Fibroblast of lung (primary cell): ENCODE measurements at regions not wholly inside any gene's neighbourhood (a gene's known extent, or its start where the extent isn't known, plus 50 kb on each side); places are given as distances from the start of the nearest gene placed in this dataset.

Experiments used
- DNase-seq, 2 donors: peaks; one replicate each; pipeline versions ENCODE4 v3.0.0 to v3.0.0-alpha.2; 2010; ENCODE audit warnings: low read depth in 2 of 2
- H2AFZ ChIP-seq: 2 replicates; pipeline ENCODE4 v1.5.1; 2012; ENCODE audit warnings: low read length, control low read depth, inconsistent platforms
- H3K27ac ChIP-seq: 2 replicates; pipeline ENCODE4 v1.5.1; 2011; ENCODE audit warnings: low read length, control low read depth; ENCODE audit not compliant: insufficient read depth
- H3K27me3 ChIP-seq: 2 replicates; pipeline ENCODE4 v1.5.1; 2011; ENCODE audit warnings: mild to moderate bottlenecking, low read length; ENCODE audit not compliant: control insufficient read depth, insufficient read depth
- H3K36me3 ChIP-seq: 2 replicates; pipeline ENCODE4 v1.5.1; 2011; ENCODE audit warnings: low read length; ENCODE audit not compliant: control insufficient read depth, insufficient read depth
- H3K4me1 ChIP-seq: 2 replicates; pipeline ENCODE4 v1.5.1; 2011; ENCODE audit warnings: low read length; ENCODE audit not compliant: control insufficient read depth, insufficient read depth; ENCODE audit errors: extremely low read depth
- H3K4me2 ChIP-seq: 2 replicates; pipeline ENCODE4 v1.5.1; 2011; ENCODE audit warnings: low read length, control low read depth; ENCODE audit not compliant: insufficient read depth; ENCODE audit errors: extremely low read depth
- H3K4me3 ChIP-seq, 4 experiments: fragments of 200-600 bp in 1 of 4; sonication (generic) in 1 of 4; replicated peaks in 1 of 4; 2 replicates each; pipeline ENCODE4 v1.5.1; 2011 to 2016; ENCODE audit warnings: low read length in 4 of 4, low read depth in 3 of 4, mild to moderate bottlenecking in 3 of 4, control low read depth in 2 of 4, inconsistent platforms in 1 of 4, mixed read lengths in 1 of 4; ENCODE audit not compliant: insufficient read depth in 1 of 4; ENCODE audit errors: control extremely low read depth in 1 of 4
- H3K79me2 ChIP-seq: 2 replicates; pipeline ENCODE4 v1.5.1; 2012; ENCODE audit warnings: mild to moderate bottlenecking, low read length, inconsistent platforms; ENCODE audit not compliant: control insufficient read depth, insufficient read depth
- H3K9ac ChIP-seq: 2 replicates; pipeline ENCODE4 v1.5.1; 2011; ENCODE audit warnings: mild to moderate bottlenecking, low read length, control low read depth; ENCODE audit not compliant: insufficient read depth
- H3K9me3 ChIP-seq: 2 replicates; pipeline ENCODE4 v1.5.1; 2012; ENCODE audit warnings: low read depth, low read length; ENCODE audit not compliant: control insufficient read depth, insufficient read depth
- H4K20me1 ChIP-seq: 2 replicates; pipeline ENCODE4 v1.5.1; 2011; ENCODE audit warnings: low read length; ENCODE audit not compliant: control insufficient read depth, insufficient read depth; ENCODE audit errors: extremely low read depth
- EZH2 ChIP-seq: IDR thresholded peaks from 2 replicates; pipeline ENCODE4 v1.5.1; 2012; ENCODE audit warnings: low read length, control low read depth, mild to moderate bottlenecking; ENCODE audit errors: missing control alignments
- TF ChIP-seq, protein P1 (sequence below), 2 donors: IDR thresholded peaks in 1 of 2; conservative IDR thresholded peaks in 1 of 2; 1 replicate in 1 of 2; 2 replicates in 1 of 2; pipeline ENCODE4 v1.5.1; 2011 to 2012; ENCODE audit warnings: low read length in 2 of 2, control low read depth in 1 of 2, inconsistent platforms in 1 of 2, low read depth in 1 of 2, mild to moderate bottlenecking in 1 of 2

DNA sequence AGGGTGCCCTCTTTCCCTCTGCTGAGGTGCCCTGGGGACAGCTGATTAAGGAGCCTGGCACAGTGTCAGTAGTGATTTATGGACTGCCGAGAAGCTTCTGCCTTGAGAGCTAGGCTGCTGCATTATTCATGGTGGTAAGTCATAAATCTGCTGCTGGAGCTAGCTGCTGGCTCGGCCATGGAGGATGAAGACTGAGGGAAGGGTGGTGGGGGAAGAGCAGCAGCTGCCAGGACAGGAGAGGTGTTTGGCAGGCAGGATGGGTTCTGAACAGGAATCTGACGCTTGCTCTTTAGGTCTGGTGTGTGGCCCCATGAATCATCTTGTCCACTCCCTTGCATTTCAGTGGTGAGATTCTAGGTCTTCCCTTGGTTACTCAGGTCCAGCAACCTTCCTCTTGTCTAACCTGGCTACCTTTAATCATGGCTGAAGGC is 296.3 kb downstream of the DYSF start:
- no peak overlapping the region for H3K4me2 ChIP-seq

DNA sequence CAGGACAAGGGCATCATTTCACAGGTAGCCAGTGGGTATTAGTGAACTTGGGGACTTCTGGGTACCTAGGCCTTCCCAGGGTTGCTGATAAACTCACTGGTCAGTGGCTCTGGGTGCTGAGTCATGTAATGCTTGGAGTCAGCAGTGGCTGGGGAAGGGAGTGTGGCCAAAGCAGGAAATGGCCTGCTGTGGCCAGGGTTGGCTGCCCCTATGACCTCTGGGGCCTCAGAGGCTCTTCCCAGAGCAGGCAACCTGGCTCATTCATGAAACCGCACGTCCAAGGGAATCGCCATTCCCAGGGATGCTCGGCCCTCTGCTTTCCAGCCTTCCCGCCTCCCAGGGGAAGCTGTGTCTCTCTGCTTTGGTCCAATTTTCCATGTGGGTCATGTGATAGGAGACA is 294.9 kb downstream of the DYSF start:
- Histone ChIP-seq H3K4me1 (peaks cover 16% of the 10 kb centered on the region), H3K27ac (no peak overlapping the region), H3K9ac (no peak overlapping the region), H3K27me3 (peaks cover 2% of the 10 kb centered on the region), H3K36me3 (no peaks in the 10 kb centered on the region), H3K4me3 (no peak overlapping the region), H3K9me3 (no peaks in the 10 kb centered on the region), H2AFZ (no peak overlapping the region), H3K4me2 (no peak overlapping the region), H4K20me1 (no peaks in the 10 kb centered on the region), H3K79me2 (no peaks in the 10 kb centered on the region)
- no peak for TF ChIP-seq EZH2
- DNase-seq, result peak; percentile 37 to 59

More for the DNA sequence above, 296.3 kb downstream of the DYSF start:
- no peak for TF ChIP-seq EZH2
- TF ChIP-seq, protein P1, sequence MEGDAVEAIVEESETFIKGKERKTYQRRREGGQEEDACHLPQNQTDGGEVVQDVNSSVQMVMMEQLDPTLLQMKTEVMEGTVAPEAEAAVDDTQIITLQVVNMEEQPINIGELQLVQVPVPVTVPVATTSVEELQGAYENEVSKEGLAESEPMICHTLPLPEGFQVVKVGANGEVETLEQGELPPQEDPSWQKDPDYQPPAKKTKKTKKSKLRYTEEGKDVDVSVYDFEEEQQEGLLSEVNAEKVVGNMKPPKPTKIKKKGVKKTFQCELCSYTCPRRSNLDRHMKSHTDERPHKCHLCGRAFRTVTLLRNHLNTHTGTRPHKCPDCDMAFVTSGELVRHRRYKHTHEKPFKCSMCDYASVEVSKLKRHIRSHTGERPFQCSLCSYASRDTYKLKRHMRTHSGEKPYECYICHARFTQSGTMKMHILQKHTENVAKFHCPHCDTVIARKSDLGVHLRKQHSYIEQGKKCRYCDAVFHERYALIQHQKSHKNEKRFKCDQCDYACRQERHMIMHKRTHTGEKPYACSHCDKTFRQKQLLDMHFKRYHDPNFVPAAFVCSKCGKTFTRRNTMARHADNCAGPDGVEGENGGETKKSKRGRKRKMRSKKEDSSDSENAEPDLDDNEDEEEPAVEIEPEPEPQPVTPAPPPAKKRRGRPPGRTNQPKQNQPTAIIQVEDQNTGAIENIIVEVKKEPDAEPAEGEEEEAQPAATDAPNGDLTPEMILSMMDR (conservative IDR thresholded peaks at IDR 0.05 in 1 of 2, IDR thresholded peaks at IDR 0.05 in 1 of 2; ENCODE audit: low read depth in 1 of 2, low read length in 2 of 2), result no peak
- no peaks in the 10 kb centered on the region for H3K79me2 ChIP-seq
- no peak overlapping the region for H3K4me3 ChIP-seq
- H2AFZ ChIP-seq, result no peak overlapping the region
- H3K36me3 ChIP-seq, result no peaks in the 10 kb centered on the region
- H3K9ac ChIP-seq, result no peak overlapping the region
- H3K27me3 ChIP-seq, result peaks cover 2% of the 10 kb centered on the region
- DNase-seq, result peak in 1 of 2 donors; percentile 84
- no peak overlapping the region for H3K27ac ChIP-seq
- no peaks in the 10 kb centered on the region for H4K20me1 ChIP-seq
- no peaks in the 10 kb centered on the region for H3K9me3 ChIP-seq
- peaks cover 16% of the 10 kb centered on the region for H3K4me1 ChIP-seq

DNA sequence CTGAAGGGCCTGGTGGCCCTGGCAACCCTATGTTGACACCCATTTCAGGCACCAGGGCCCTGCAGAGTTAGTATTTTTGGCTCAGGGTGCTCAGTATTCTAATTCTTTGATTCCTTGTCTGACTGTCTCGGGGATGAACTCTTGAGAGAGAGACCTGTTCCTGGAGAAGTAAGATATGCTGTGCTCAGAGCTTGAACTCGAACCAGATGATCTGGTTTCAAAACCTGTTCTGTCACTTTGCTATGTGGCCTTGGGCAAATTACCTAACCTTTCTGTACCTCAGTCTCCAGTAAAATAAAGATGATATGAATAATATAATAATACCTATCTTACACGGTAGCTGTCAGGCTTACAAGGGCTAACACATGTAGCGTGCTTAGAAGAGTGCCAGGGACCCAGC is 294.2 kb downstream of the DYSF start:
- TF ChIP-seq, protein P1 (conservative IDR thresholded peaks at IDR 0.05 in 1 of 2, IDR thresholded peaks at IDR 0.05 in 1 of 2; ENCODE audit: low read depth in 1 of 2, low read length in 2 of 2), result no peak
- TF ChIP-seq EZH2, result no peak
- Histone ChIP-seq H3K79me2 (no peaks in the 10 kb centered on the region), H3K4me2 (no peak overlapping the region), H3K9ac (no peak overlapping the region), H3K27ac (no peak overlapping the region), H3K4me1 (peaks cover 18% of the 10 kb centered on the region), H4K20me1 (no peaks in the 10 kb centered on the region), H2AFZ (no peak overlapping the region), H3K4me3 (no peak overlapping the region), H3K27me3 (peaks cover 2% of the 10 kb centered on the region), H3K36me3 (no peaks in the 10 kb centered on the region), H3K9me3 (no peaks in the 10 kb centered on the region)
- no peak for DNase-seq
